GOT3 (cell line): ENCODE measurements at regions not wholly inside any gene's neighbourhood (a gene's known extent, or its start where the extent isn't known, plus 50 kb on each side); places are given as distances from the start of the nearest gene placed in this dataset.
"Not testable (repeated sequence)": the region's sequence is repeated elsewhere in the genome, so short reads cannot be mapped to it uniquely, and the experiment has no call there.

Source experiments
- DNase-seq: peaks from one replicate; lab custom pipeline; 2025; ENCODE audit warnings: mixed read lengths; lab: John Stamatoyannopoulos, UW

DNA sequence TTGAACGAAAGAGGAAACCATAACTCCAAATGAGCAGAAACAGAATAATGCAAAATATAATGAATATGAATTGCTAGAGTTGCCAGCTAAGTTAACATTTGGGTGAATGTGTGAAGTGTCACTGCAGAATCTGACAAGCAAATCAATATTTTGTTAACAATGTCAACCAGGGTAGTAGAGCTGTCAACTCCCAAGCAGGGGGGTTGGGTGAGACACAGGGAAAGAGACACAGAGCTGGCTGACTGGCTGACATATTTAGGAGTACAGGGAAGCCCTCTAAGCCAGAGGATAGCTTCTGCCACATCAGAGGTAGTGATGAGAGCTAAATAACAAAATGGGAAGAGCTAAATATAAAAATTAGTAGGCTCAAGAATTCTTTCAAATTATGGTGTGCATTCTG is 393.1 kb upstream of the KCND2 start:
- DNase-seq: no peak

DNA sequence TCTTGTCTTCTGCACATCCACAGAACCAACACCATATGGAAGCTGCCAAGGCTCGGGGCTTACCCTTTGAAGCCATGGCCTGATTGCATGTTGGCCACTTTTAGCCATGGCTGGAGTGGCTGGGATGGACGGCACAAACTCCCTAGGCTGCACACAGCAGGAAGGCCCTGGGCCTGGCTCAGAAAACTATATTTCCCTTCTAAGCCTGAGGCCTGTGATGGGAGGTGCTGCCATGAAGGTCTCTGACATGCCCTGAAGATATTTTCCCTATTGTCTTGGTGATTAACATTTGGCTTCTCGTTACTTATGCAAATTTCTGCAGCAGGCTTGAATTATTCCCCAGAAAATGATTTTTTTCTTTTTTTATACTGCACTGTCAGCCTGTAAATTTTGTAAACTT is 387.0 kb upstream of the KCND2 start:
- DNase-seq: no peak

DNA sequence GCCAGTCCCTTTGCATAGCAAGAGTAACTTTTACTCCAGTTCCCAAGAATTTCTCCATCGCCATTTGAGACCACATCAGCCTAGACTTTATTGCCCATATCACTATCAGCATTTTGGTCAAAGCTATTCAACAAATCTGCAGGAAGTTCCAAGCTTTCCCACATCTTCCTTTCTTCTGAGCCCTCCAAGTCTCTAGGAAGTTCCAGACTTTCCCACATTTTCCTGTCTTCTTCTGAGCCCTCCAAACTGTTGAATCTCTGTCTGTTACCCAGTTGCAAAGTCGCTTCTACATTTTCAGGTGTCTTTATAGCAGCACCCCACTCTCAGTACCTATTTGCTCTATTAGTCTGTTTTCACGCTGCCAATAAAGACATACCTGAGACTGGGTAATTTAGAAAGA is 386.4 kb upstream of the KCND2 start:
- not testable (repeated sequence) for DNase-seq

DNA sequence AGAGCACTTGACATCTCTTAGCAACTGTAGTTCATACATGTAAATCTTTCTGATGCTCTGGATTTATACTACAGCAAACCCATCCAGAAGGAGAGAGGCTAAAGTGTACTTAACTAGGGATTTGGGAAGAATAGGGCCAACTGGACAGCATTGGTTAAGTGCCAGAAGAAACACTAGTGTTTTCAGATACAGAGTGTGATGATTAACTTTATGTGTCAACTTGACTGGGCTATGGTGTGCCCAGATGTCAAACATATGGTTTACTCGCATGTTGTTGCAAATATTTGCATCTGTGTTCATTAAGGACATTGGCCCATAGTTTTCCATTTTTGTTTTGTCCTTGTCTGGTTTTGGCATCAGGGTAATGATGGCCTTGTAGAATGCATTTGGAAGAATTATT is 384.7 kb upstream of the KCND2 start:
- DNase-seq: no peak

DNA sequence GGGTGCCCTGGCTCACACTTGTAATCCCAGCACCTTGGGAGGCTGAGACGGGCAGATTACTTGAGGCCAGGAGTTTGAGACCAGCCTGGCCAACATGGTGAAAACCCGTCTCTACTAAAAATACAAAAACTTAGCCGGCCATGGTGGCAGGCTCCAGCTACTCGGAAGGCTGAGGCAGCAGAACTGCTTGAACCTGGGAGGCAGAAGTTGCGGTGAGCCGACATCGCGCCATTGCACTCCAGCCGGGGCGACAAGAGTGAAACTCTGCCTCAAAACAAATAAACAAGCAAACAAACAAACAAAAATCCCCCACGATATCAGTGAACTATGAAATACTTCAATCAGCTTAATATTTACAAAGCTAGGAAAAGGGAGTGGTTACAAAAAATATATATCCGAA is 382.3 kb upstream of the KCND2 start:
- no peak for DNase-seq

DNA sequence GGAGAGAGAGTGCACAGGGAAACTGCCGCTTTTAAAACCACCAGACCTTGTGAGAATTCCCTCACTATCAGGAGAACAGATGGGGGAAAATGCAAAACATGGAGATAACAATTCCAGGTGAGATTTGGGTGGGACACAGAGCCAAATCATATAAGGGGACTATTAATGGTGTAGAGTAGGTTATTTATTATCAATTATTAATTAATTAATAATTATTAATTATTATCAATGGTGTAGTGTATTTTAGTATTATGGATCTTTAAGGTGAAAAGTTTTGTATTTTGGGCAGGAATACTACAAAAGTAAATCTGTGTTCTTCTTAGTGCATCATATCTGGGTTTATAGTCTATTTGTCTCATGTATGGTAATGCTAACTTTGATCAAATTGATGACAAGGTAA is 377.7 kb upstream of the KCND2 start:
- DNase-seq: no peak

DNA sequence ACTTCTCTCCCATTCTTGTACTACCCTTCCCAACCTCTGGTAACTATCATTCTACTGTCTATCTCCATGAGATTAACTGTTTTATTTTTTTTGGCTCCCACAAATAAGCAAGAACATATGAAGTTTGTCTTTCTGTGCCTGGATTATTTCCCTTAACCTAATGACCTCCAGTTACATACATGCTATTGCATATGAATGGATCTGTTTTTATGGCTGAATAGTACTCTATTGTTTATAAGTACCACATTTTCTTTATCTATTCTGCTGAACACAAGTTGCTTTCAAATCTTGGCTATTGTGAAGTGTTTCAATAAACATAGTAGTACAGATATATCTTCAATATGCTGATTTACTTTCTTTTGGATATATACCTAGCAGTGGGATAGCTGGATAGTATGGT is 376.6 kb upstream of the KCND2 start:
- DNase-seq: no peak

DNA sequence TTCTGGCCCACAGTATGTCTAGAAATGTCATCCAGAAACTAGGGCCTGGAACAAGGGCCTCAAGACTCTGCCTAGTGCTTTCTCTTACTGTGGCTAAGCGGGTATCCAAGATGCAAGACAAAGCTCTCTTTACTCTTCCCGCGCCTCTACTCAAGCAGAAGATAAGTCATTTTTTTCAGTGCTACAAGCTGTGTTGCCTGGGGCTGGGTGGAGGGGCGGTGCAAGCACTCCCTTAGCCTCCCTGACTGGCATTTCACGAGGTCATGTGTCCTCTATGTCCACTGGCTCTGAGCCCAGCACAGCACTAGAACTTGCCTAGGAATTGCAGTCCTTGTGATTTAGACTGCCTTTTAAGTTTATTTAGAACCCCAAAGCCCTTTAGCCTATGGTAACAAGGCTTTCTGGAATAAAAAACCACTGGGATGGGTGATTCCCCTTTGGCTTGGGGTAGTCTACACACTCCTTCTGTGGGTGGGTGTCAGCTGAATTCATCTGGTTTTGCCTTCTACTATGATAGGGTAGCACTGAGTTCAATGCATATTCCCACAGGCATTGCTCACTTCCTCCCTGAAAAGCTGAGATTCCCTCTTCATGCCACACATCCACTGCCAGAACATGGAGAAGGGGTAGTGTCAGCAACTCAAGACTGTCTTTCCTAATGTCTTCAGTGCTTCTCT is 371.8 kb upstream of the KCND2 start:
- no peak for DNase-seq

DNA sequence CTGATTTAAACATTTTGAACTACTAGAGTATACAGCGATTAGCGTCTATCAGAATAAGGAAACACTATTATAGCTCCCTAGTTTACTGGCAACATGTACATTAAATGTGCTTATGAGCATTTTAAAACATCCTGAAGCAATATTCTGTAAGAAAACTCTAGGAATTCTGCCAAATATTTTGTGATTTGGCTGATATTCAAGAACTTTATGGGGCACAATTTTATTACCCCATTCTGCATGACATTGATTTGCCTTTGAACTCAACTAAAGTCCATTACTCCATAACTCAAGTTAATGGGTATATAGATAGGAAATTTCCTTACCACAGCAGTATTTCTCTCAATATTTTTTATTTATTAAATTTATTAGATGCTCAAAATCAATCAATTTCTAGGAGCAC is 369.9 kb upstream of the KCND2 start:
- DNase-seq: no peak

DNA sequence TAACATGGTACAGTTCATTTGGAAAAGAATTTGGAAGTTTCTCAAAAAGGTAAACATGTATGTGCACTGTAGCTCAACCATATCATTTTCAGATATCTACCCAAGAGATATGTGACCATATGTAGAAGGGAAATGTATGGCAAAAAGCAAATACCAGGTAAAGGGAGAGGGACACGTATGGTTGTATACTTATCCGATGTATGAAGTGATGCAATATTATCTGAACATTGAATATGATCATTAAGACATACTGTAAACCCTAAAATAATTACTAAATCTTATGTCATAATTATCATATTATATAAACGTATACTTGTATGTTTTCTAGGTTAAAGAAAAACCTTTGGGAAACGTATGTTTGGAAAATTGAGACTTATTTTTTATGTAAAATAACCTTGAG is 367.5 kb upstream of the KCND2 start:
- DNase-seq: no peak

DNA sequence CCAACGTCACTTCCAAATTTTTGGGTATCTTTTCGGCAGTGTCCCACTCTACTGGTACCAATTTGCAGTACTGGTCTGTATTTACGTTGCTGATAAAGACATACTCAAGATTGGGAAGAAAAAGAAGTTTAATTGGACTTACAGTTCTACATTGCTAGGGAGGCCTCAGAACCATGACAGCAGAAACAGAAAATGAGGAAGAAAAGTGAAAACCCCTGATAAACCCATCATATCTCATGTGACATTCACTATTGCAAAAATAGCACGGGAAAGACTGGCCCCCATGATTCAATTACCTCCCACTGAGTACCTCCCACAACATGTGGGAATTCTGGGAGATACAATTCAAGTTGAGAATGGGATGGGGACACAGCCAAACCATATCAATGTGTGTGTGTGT is 364.0 kb upstream of the KCND2 start:
- DNase-seq: no peak

DNA sequence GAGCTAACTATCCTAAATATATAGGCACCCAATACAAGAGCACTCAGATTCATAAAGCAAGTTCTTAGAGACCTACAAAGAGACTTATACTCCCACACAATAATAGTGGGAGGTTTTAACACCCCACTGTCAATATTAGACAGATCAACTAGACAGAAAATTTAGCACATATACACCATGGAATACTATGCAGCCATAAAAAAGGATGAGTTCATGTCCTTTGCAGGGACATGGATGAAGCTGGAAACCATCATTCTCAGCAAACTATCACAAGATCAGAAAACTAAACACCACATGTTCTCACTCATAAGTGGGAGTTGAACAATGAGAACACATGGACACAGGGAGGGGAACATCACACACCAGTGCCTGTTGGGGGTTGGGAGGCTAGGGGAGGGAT is 358.9 kb upstream of the KCND2 start:
- not testable (repeated sequence) for DNase-seq

DNA sequence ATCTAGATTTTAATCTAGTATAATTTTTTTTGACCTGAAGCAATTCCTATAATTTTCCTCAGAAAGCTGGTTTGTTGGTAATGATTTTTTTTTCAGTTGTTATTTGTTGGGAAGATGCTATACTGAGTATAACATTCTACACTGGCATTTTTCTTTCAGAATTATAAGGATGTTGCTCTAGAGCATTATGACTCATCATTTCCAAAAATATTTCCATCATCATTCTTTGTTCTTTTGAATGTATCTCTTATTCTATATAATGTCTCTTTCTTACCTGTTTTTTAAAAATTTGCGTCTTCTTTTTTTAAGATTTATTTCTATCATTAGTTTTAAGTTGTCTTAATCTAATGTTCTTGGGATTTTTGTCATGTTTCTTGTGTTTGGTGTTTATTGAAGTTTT is 356.5 kb upstream of the KCND2 start:
- no peak for DNase-seq

DNA sequence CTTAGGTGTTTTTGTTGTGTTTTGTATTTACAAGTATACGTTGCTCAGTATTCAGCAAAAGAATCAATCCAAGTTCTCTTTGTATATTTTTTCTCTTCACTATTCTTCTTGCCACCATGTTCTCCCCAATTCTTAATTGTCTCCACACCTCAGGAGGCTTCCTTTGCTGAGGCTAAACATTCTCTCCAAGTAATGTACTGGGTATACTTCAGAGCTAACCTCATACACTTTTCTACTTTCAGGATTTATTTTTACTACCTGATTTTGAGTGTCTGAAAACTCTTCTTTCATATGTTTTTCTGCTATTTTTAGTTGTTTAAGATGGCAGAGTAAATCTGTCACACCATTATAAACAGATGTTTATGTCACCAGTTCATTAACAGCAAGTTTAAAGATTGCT is 354.8 kb upstream of the KCND2 start:
- DNase-seq: no peak

DNA sequence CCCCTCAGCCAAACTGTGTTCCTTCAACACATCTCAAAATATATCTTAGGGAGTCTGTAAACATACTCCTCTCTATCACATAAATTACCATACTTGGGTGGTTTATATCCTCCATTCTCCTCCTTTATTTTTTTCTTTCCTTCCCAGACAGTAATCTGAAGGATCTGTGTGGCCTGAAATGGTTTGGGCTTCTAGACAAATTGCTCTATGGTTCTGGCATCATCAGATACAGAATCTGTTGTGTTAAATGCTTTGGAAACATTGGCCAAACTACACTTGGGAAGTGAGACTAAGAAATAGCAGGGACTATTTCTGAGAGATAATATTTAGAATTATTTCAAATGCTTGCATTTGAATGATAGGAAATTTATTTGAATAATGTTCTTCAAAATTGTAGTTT is 353.0 kb upstream of the KCND2 start:
- no peak for DNase-seq

DNA sequence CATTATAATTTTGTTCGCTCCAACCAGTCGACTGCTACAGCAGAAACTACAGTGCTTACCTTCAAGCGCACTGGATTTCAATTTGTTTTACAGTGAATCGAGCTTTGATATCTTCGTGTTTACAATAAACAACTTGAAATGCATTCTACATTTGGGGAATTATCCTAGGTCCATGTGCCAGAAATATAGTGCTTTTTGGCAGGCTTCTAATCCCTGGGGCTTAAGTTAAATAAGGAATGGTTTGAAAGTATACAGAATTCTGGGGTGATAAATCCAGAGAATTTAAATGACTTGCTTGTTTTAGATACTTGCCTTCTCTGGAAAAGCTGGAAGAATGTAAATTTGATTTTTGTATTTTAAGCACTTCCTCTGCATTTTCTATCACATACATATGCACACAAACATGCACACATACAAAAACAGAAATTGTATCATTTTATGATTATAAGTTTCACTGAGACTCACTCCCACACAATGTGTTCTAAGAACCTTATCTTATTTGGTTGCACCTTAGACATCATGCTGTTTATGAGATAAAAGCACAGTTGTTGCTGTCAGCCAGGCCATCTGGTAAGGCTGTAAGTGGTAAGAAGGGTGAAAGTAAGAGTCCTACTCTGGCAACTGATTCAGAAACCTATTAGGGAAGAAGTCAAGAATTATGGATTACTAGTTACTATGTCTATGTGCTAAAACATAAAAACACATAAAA is 347.2 kb upstream of the KCND2 start:
- DNase-seq: no peak

DNA sequence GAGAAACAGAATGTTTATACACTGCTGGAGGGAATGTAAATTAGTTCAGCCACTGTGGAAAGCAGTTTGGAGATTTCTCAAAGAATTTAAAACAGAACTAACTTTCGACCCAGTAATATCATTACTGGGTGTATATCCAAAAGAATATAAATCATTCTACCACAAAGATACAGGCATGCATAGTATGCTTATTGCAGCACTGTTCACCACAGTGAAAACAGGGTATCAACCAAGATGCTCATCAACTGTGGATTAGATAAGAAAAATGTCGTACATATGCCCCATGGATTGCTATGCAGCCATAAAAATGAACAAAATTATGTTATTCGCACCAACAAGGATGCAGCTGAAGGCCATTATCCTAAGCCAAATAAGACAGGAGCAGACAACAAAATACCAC is 343.1 kb upstream of the KCND2 start:
- no peak for DNase-seq

DNA sequence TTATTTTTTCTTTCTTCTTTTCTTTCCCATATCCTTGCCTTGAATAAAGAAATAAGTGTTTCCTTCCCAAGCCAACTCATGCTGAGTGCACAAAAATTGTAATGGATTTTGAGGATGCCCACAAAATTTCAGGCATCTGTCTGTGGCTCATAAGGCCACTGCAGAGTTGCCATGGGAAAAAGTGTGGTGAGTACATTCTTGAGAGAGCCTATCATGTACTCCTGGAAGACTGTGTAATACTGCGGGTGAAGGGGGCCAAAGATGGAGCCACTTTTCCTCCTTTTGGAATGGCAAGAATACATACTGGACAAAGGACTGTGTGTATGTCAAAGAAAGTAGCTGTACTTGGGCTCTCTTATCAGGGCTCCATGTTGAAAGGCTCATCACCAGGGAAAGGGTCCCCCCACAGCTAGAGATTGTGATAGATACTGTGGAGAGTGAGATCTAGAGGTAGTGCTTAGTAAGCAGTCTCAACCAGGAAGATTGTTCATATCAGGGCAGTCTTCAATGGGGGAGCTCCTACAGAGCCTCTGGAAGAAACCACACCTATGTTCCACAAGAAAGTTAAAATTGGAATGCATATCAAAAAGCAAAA is 341.6 kb upstream of the KCND2 start:
- DNase-seq: no peak

DNA sequence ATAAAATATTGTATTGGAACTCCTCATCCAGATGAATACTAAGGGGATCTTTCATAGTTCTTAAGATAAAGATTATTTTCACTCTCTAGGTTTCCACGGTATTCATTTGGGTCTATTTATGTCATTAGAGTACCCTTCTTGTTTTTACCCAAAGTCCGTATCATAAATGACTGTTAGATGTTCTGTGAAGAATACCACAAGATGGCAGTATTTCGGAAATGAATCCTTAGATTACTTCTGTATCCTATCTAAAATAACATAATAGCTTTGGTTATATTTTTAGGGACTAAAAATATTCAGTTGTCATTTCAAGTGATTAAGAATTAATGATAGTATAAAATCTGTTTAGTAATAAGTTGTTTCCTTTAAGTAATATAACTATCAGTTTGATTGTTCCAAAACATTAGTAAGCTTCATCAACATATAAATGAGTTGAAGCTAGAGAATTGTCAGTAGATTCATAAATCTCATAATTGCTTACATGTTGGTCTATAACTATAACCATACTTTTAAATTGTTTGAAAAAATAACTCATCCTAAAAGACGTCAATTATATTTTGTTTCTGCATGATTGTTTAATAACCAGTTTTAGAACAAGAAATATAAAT is 337.5 kb upstream of the KCND2 start:
- no peak for DNase-seq

DNA sequence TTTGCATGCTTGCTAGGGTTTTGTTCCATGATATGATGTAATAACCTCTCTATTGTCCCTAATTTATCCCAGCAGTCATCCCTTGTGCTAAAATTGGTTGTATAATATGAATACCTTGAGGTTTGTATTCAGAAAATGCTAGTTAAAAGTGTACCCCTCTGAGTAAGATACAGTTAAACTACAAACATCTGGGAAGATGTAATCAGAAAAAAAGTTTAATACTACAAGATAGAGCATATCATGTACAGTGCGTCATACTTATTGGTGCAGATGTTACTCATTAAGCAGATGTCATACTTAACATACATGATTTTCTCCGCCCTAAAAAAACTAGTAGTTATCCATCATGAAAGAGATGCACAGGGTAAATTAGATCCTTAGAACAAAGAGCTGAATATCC is 336.1 kb upstream of the KCND2 start:
- no peak for DNase-seq

DNA sequence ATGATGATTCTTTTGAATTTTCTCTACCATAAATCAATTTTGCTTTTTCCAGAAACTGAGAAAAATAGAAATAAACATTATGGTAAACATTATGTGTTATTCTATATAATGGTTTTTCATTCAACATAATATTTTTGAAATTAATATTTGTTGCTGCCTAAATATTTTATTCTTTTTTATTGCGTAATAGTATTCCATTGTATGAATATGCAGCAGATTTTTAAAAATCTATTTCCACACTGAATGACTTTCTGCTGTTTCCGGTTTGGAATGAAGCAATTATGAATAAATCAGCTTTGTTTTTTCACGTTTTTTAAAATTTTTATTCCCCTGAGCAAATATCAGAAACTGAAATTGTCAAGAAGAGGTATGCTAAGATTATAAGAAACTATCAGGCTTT is 335.2 kb upstream of the KCND2 start:
- DNase-seq: no peak

DNA sequence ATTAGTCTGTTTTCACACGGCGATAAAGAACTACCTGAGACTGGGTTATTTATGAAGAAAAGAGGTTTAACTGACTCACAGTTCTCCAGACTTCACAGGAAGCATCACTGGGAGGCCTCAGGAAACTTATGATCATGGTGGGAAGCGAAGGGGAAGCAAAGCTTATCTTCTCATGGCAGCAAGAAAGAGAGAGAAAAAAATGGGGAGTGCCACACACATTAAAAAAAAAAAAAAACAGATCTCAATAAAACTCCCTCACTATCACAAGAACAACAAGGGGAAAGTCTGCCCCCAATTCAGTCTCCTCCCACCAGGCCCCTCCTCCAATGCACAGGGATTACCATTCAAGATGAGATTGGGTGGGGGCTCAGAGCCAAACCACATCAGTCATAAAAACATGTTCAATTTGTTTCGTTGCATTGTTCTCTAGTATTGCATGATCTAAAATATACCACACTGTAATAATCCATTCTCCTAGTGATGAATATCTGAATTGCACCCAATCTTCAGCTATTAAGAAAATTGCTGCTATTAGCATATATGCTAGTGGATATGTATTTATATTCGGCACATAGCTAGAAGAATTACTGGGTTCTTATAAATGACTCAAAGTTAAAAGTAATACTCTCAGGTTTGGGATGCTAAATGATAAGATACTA is 328.9 kb upstream of the KCND2 start:
- no peak for DNase-seq

DNA sequence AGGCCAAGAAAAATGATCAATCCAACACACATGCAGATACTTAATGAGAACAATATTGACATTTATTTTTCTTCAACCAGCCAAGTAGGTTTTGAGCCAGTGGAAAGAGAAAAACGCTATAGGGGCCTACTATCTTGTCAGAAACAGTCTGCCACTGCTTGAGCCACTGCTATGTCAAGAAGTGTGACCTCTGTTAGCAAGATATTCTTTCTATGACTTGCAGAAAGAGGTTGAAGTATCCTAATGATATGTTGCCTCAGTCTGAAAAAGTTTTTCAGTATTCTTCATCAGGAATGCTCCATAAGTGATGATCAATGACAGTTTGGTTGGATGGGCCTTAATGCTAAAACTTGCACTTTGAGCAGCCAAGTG is 328.4 kb upstream of the KCND2 start:
- DNase-seq: no peak
